ENCODE measurements at regions not wholly inside any gene's neighbourhood (a gene's known extent, or its start where the extent isn't known, plus 50 kb on each side); places are given as distances from the start of the nearest gene placed in this dataset.
"Not testable (repeated sequence)": the region's sequence is repeated elsewhere in the genome, so short reads cannot be mapped to it uniquely, and the experiment has no call there.

- DNase-seq, result no peak
Measured at GRCh38 chr3:31053299-31053698, 158.8 kb upstream of the GADL1 start.

GRCh38 chr3:31054032-31054431 is 159.6 kb upstream of the GADL1 start:
- no peak for DNase-seq

GRCh38 chr3:31055757-31056156 is 161.3 kb upstream of the GADL1 start:
- DNase-seq, result no peak

- no peak for DNase-seq
Measured at GRCh38 chr3:31057891-31058290, 163.4 kb upstream of the GADL1 start.

GRCh38 chr3:31064021-31064420 is 169.6 kb upstream of the GADL1 start:
- no peak for DNase-seq

GRCh38 chr3:31065765-31066164 is 171.3 kb upstream of the GADL1 start:
- no peak for DNase-seq

- DNase-seq, result no peak
Measured at GRCh38 chr3:31067004-31067403, 172.5 kb upstream of the GADL1 start.

- no peak for DNase-seq
Measured at GRCh38 chr3:31075471-31075870, 181.0 kb upstream of the GADL1 start.

GRCh38 chr3:31075876-31076275 is 181.4 kb upstream of the GADL1 start:
- no peak for DNase-seq

- no peak for DNase-seq
Measured at GRCh38 chr3:31077021-31077601, 182.7 kb upstream of the GADL1 start.

GRCh38 chr3:31077826-31078225 is 183.4 kb upstream of the GADL1 start:
- no peak for DNase-seq

GRCh38 chr3:31079689-31080088 is 185.2 kb upstream of the GADL1 start:
- no peak for DNase-seq

GRCh38 chr3:31081018-31081662 is 186.7 kb upstream of the GADL1 start:
- no peak for DNase-seq

GRCh38 chr3:31086148-31086547 is 191.7 kb upstream of the GADL1 start:
- DNase-seq, result no peak

- DNase-seq, result no peak
Measured at GRCh38 chr3:31086698-31087097, 192.2 kb upstream of the GADL1 start.

GRCh38 chr3:31091748-31092147 is 197.3 kb upstream of the GADL1 start:
- DNase-seq, result no peak

- DNase-seq, result no peak
Measured at GRCh38 chr3:31092748-31093589, 198.5 kb upstream of the GADL1 start.

- no peak for DNase-seq
Measured at GRCh38 chr3:31093606-31094005, 199.1 kb upstream of the GADL1 start.

- no peak for DNase-seq
Measured at GRCh38 chr3:31094048-31094447, 199.6 kb upstream of the GADL1 start.

GRCh38 chr3:31095255-31095654 is 200.8 kb upstream of the GADL1 start:
- DNase-seq, result no peak

GRCh38 chr3:31096661-31097395 is 202.4 kb upstream of the GADL1 start:
- DNase-seq, result no peak

- no peak for DNase-seq
Measured at GRCh38 chr3:31100519-31100918, 206.1 kb upstream of the GADL1 start.

GRCh38 chr3:31101285-31101684 is 206.8 kb upstream of the GADL1 start:
- DNase-seq, result not testable (repeated sequence)

Measured in retina (tissue), 1 donor.